HG02938 (cell line): ENCODE measurements at regions not wholly inside any gene's neighbourhood (a gene's known extent, or its start where the extent isn't known, plus 50 kb on each side); places are given as distances from the start of the nearest gene placed in this dataset.

ENCODE experiments used
- ATAC-seq: cut with Tn5 transposase; IDR thresholded peaks from one replicate; pipeline ENCODE4 v1.9.1; 2021; ENCODE audit warnings: mild to moderate bottlenecking, moderate library complexity; ENCODE audit not compliant: unreplicated experiment

DNA sequence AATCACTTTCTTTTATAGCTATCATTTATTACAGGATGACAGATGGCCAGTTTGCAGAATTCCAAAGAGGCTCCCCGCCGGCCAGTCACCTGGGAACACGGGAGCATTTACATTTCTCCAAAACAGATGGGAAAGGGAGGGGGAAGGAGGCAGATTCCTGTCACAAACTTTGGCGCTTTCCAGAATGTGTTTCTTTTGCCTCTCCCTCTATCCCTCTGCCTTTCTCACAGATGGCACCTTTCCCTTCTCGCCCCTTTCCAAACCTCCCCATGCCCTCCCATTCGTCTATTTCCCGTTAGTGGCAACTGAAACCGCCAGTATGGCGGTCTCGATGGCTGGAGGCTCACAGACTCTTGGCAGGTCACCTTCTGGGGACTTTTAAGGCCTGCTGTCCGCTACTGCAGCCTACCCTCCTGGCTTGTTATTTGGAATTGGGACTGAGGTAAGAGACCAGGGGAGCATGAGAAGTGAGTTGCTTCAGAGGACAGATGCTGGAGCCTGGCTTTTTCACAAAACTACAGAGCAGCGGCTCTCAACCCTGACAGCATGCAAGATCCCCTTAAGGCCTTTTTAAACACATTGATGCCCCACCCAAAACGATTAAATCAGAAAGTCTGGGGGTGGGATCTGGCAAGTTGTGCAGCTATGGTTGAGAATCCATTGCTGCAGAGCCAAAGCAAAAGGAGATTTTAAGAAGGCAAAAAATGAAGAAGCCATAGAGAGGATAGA is 161.5 kb upstream of the VASH1 start:
- no peak for ATAC-seq

DNA sequence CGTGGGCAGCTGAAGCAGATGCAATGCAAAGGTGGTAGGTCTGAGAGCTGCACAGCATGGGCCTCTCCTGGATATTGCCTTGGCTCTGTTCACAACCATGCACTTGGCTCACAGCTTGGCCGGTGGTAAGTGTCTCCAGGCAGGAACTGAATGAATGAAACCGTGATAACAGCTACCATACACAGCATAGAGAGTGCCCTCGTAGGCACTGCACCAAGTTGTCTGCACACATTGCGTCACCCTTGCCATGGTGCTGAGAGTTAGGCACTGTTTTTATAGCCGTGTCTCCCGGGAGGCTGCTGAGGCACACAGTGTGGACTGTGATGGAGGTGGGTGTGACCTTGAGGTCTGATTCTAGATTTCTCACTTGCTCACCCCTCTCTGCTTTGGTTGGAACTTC is 157.6 kb upstream of the VASH1 start:
- ATAC-seq = no peak

GRCh38 chr14:76607510-76607909 is 153.8 kb upstream of the VASH1 start:
- no peak for ATAC-seq

GRCh38 chr14:76612654-76613053 is 148.6 kb upstream of the VASH1 start:
- no peak for ATAC-seq

GRCh38 chr14:76613616-76614015 is 147.7 kb upstream of the VASH1 start:
- no peak for ATAC-seq

DNA sequence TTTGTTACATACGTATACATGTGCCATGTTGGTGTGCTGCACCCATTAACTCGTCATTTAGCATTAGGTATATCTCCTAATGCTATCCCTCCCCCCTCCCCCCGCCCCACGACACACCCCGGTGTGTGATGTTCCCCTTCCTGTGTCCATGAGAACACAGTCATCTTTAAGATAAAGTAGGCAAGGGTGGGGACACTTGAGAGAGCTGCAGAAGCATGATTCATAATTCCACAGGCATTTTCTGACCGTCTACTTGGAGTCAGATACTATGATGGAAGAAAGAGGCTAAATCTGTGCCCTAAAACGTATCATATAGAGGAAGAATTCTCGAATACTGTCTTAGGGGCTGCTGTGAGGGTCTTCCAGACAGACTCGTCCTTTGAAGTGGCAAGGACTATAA is 145.9 kb upstream of the VASH1 start:
- no peak for ATAC-seq

DNA sequence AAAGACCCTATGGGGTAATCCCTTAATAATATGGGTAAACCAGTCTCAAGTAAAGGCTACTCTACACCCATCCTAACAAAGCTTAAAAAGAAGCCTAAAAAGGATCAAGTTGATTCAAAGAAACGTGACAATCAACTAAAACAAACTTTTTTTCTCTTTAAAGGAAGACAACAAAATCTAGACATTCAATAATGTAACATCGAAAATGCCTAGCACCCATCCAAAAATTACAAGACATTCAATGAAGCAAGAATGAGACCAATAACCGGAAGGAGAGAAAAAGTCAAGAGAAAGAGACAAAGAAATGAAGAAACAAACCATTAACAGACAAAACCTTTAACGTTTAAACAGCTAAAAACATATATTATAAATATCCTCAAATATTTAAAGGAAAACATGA is 143.8 kb upstream of the VASH1 start:
- ATAC-seq = no peak

GRCh38 chr14:76636602-76637001 is 124.7 kb upstream of the VASH1 start:
- no peak for ATAC-seq

GRCh38 chr14:76638841-76639240 is 122.4 kb upstream of the VASH1 start:
- ATAC-seq = no peak

GRCh38 chr14:76639606-76640229 is 121.5 kb upstream of the VASH1 start:
- no peak for ATAC-seq

- no peak for ATAC-seq
These were observed 120.3 kb upstream of the VASH1 start for GRCh38 chr14:76640923-76641395.

- no peak for ATAC-seq
These were observed 119.7 kb upstream of the VASH1 start for GRCh38 chr14:76641541-76641940.

GRCh38 chr14:76643887-76644286 is 117.4 kb upstream of the VASH1 start:
- ATAC-seq = no peak

GRCh38 chr14:76644855-76645518 is 116.3 kb upstream of the VASH1 start:
- ATAC-seq = no peak

GRCh38 chr14:76647697-76648298 is 113.5 kb upstream of the VASH1 start:
- ATAC-seq = peak; percentile 52

GRCh38 chr14:76651410-76652055 is 109.7 kb upstream of the VASH1 start:
- no peak for ATAC-seq

DNA sequence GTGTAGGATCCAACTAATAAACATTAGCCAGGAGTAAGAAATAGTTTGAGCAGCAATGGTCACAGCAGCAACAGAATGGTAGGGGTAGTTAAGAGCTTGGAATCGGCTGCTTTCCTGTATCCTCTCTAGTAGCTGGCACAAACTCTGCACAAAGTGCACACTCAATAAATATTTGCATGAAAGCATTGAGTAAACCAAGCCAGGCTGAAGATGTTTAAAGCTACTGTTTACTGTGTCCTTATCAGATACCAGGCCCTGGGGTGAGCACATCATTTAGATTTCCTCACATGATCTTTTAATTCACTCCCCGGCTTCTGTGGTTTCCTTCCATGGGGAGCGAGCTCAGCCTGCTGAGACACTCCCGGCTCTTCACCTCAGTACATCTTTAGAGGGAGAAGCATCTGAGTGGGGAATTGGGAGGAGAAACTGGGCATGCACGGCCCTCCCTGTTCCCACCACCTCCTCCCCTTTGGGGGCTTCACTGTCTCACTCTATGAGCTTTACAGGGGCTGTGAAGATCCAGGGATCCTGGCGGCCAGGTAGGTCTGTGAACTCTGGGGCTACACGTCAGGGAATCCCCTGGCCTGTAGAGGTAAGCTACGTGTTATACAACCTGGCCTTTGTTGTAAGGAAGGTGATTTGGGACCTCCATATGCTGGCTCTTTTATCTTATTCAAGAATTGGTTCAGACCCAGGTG is 107.2 kb upstream of the VASH1 start:
- ATAC-seq = no peak

DNA sequence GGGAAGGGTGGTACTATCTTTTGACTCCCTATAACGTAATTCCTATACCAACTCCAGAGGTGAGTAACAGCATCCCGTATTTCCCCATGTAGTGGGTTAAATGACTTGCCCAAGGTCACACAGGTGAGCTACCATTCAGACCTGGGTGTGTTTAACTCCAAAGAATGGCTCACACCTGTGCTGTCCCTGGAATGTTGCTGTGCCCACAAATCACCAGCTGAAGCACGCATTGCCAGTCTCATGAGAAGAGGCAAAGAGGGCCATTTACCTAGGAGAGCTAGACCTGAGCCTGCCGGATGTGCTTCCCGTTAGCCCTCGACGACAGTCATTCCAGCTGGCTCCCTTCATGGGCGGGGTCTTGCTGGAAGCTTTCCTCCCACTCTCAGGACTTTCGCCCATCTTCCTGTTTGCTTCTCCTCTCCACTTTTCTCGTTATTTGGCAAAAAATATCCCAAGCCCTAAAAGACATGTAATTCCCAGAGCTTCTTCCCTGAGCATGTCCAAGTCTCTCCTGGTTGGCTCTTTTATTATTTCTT is 106.6 kb upstream of the VASH1 start:
- ATAC-seq = no peak

GRCh38 chr14:76655331-76655730 is 105.9 kb upstream of the VASH1 start:
- ATAC-seq = no peak

DNA sequence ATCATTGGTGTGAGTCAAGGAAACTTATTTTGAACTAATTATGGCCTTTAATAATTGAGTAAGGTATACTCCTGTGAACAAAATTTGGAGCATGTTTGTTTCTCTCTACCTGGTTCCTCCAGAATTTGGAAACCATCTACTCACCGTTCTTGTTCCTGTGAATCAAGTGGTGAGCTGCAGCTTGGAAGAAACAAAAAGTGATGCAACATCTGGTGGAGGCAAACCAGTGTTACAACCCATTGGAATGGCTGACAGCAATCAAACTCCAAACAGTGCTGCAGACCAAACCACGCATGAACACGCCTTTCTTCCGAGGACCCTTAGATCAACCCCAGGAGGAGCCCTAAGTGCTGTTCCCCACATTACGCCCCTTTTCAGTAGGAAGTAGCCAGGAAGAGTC is 104.7 kb upstream of the VASH1 start:
- no peak for ATAC-seq
